ENCODE measurements at regions not wholly inside any gene's neighbourhood (a gene's known extent, or its start where the extent isn't known, plus 50 kb on each side); places are given as distances from the start of the nearest gene placed in this dataset.

GRCh38 chr5:173517648-173518047, 98.8 kb downstream of the BOD1 start:
- TF ChIP-seq POLR2A (IDR thresholded peaks at IDR 0.05) (no peak), CTCF (IDR thresholded peaks at IDR 0.05) (no peak)

Measured in stomach (tissue), 4 donors.